HL-60 (cell line): ENCODE measurements at regions not wholly inside any gene's neighbourhood (a gene's known extent, or its start where the extent isn't known, plus 50 kb on each side); places are given as distances from the start of the nearest gene placed in this dataset.

ENCODE experiments used
- DNase-seq, 2 experiments: peaks; one replicate each; pipeline ENCODE4 v3.0.0-alpha.2; 2010 to 2020; ENCODE audit warnings: low read depth in 1 of 2, low spot score in 1 of 2
- H3K27ac ChIP-seq: fragments of 250-450 bp; sonication (Bioruptor Pico); replicated peaks from 2 replicates; pipeline ENCODE4 v1.5.1; 2020; ENCODE audit warnings: mild to moderate bottlenecking, moderate library complexity
- H3K27me3 ChIP-seq: fragments of 250-450 bp; sonication (Bioruptor Pico); 2 replicates; pipeline ENCODE4 v1.5.1; 2021; ENCODE audit warnings: mild to moderate bottlenecking, moderate library complexity; ENCODE audit not compliant: insufficient read depth, poor library complexity, severe bottlenecking
- H3K4me3 ChIP-seq: replicated peaks from 2 replicates; pipeline ENCODE4 v1.5.1; 2011; ENCODE audit warnings: mild to moderate bottlenecking, control low read depth, low read length; ENCODE audit not compliant: insufficient read depth
- CTCF ChIP-seq: IDR thresholded peaks from one replicate; pipeline ENCODE4 v1.5.1; 2011; ENCODE audit warnings: low read length, control low read depth, inconsistent platforms; ENCODE audit not compliant: insufficient read depth
- GABPA ChIP-seq: IDR thresholded peaks from 2 replicates; pipeline ENCODE4 v1.6.1; 2012; ENCODE audit warnings: low read depth
- POLR2AphosphoS5 ChIP-seq: IDR thresholded peaks from 2 replicates; pipeline ENCODE4 v1.6.1; 2012; ENCODE audit warnings: low read depth
- REST ChIP-seq: IDR thresholded peaks from 2 replicates; pipeline ENCODE4 v1.6.1; 2012; ENCODE audit warnings: low read depth; ENCODE audit not compliant: insufficient replicate concordance
- SPI1 ChIP-seq: IDR thresholded peaks from 2 replicates; pipeline ENCODE4 v1.6.1; 2012; ENCODE audit warnings: low read depth, mild to moderate bottlenecking, borderline replicate concordance

- DNase-seq: no peak
- no peak for TF ChIP-seq REST
- no peak for TF ChIP-seq GABPA
- no peak for TF ChIP-seq SPI1
- TF ChIP-seq CTCF: no peak
- TF ChIP-seq POLR2AphosphoS5: no peak
- Histone ChIP-seq H3K27me3 (no peaks in the 10 kb centered on the region), H3K27ac (no peak overlapping the region), H3K4me3 (no peak overlapping the region)
Measured at GRCh38 chr3:162338514-162338913, 841.9 kb downstream of the OTOL1 start.

GRCh38 chr3:162348912-162349311, 852.3 kb downstream of the OTOL1 start:
- no peaks in the 10 kb centered on the region for H3K27me3 ChIP-seq
- DNase-seq: no peak
- H3K27ac ChIP-seq: no peak overlapping the region
- H3K4me3 ChIP-seq: no peak overlapping the region
- TF ChIP-seq GABPA (no peak), CTCF (no peak), POLR2AphosphoS5 (no peak), SPI1 (no peak), REST (no peak)

- Histone ChIP-seq H3K27ac (no peak overlapping the region; the same call in 1 of the 2 replicates), H3K27me3 (no peaks in the 10 kb centered on the region), H3K4me3 (no peak overlapping the region)
- peak in 1 of 2 experiments; percentile 55 for DNase-seq
- TF ChIP-seq POLR2AphosphoS5: 0 out of 2 replicates have a peak, but pooled peaks have one; percentile 50
- TF ChIP-seq SPI1: peak; percentile 95
- TF ChIP-seq CTCF: no peak
- TF ChIP-seq GABPA: no peak
- TF ChIP-seq REST: no peak
Measured at GRCh38 chr3:162353414-162353813, 856.8 kb downstream of the OTOL1 start.
